ENCODE measurements at regions not wholly inside any gene's neighbourhood (a gene's known extent, or its start where the extent isn't known, plus 50 kb on each side); places are given as distances from the start of the nearest gene placed in this dataset.

DNA sequence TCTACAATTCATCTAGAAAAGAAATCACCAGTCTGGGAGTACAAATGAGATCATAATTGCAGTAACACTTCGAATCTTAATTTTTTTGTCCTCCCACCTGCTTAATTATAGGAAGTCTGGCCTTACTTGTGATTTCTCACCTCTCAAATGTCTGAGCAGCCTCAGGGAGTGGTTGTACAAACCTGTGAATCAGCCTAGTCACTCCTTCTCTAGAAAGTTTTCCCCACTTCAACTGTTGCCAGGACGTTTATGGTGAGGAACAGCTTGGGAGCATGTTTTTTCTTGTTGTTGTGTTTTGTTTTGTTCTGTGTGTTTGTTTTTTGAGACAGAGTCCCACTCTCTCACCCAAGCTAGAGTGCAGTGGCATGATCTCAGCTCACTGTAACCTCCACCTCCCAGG is 50.3 kb upstream of the CLDN10 start:
- intact Hi-C loops (cut with micrococcal nuclease; ENCODE audit: unreplicated experiment) = no loop called here
- Histone ChIP-seq H3K9me3 (ENCODE audit: low read length) (no peaks in the 10 kb centered on the region), H3K4me3 (ENCODE audit: low read depth, low read length, poor library complexity, severe bottlenecking) (no peak overlapping the region), H3K9me2 (ENCODE audit: insufficient read depth, low read length) (no peaks in the 10 kb centered on the region), H3K27ac (ENCODE audit: low read depth, low read length, poor library complexity, severe bottlenecking) (no peak overlapping the region), H3K36me3 (ENCODE audit: insufficient read depth, low read length) (no peaks in the 10 kb centered on the region), H3K4me2 (ENCODE audit: low read length) (no peak overlapping the region), H4K20me1 (ENCODE audit: insufficient read depth, low read length) (no peaks in the 10 kb centered on the region), H3K4me1 (ENCODE audit: insufficient read depth, low read length, poor library complexity, severe bottlenecking) (no peaks in the 10 kb centered on the region), H3K79me2 (ENCODE audit: insufficient read depth, low read depth, low read length) (no peaks in the 10 kb centered on the region), H2AFZ (ENCODE audit: low read length) (no peak overlapping the region)
- ChIA-PET POLR2A (no interaction called here), CTCF (ENCODE audit: unreplicated experiment) (no interaction called here)
- no peak for TF ChIP-seq EZH2phosphoT487 (IDR thresholded peaks at IDR 0.05; ENCODE audit: borderline replicate concordance, low read depth, low read length)
- no peak for TF ChIP-seq CTCF (conservative IDR thresholded peaks at IDR 0.05; ENCODE audit: low read length)
- DNase-seq (ENCODE audit: low spot score) = no peak
- BruUV-seq (replicated peaks) = no TSS peak
